ENCODE measurements at regions not wholly inside any gene's neighbourhood (a gene's known extent, or its start where the extent isn't known, plus 50 kb on each side); places are given as distances from the start of the nearest gene placed in this dataset.

GRCh38 chr1:213750231-213751063 lies 237.3 kb upstream of the PROX1 start:
- TF ChIP-seq ZNF425 (CRISPR knock-in tag; conservative IDR thresholded peaks at IDR 0.05) (no peak), GTF2I (CRISPR knock-in tag; conservative IDR thresholded peaks at IDR 0.05) (no peak), NFE2L1 (CRISPR knock-in tag; IDR thresholded peaks at IDR 0.05) (no peak), IRF1 (CRISPR knock-in tag; IDR thresholded peaks at IDR 0.05) (no peak), ARID4B (CRISPR knock-in tag; IDR thresholded peaks at IDR 0.05; ENCODE audit: borderline replicate concordance) (no peak), KAT7 (CRISPR knock-in tag; IDR thresholded peaks at IDR 0.05; ENCODE audit: borderline replicate concordance) (no peak), RORB (CRISPR knock-in tag; IDR thresholded peaks at IDR 0.05) (no peak), IRF2 (CRISPR knock-in tag; IDR thresholded peaks at IDR 0.05; ENCODE audit: borderline replicate concordance, low read depth) (no peak), MAX (CRISPR knock-in tag; IDR thresholded peaks at IDR 0.05) (no peak), SP1 (CRISPR knock-in tag; conservative IDR thresholded peaks at IDR 0.05) (no peak), PREB (CRISPR knock-in tag; IDR thresholded peaks at IDR 0.05; ENCODE audit: borderline replicate concordance) (no peak), CREB1 (CRISPR knock-in tag; IDR thresholded peaks at IDR 0.05) (no peak), SOX15 (CRISPR knock-in tag; IDR thresholded peaks at IDR 0.05) (no peak), NR1H2 (CRISPR knock-in tag; IDR thresholded peaks at IDR 0.05) (no peak), ZNF219 (CRISPR knock-in tag; IDR thresholded peaks at IDR 0.05; ENCODE audit: borderline replicate concordance) (no peak), NR2C2 (CRISPR knock-in tag; IDR thresholded peaks at IDR 0.05) (no peak), E2F4 (CRISPR knock-in tag; IDR thresholded peaks at IDR 0.05; ENCODE audit: borderline replicate concordance, low read depth) (no peak)
- H3K27ac Mint-ChIP-seq: no peak overlapping the region
- POLR2A ChIA-PET: no interaction called here

More at GRCh38 chr1:213750231-213751063, 237.3 kb upstream of the PROX1 start:
- Mint-ChIP-seq H3K36me3 (no peaks in the 10 kb centered on the region), H3K27me3 (ENCODE audit: low read depth) (no peaks in the 10 kb centered on the region), H3K4me1 (no peaks in the 10 kb centered on the region), H3K9me3 (peaks cover 3% of the 10 kb centered on the region), H3K4me3 (no peak overlapping the region)
- DNase-seq (ENCODE audit: low spot score) (no peak), ATAC-seq (no peak)
- CTCF ChIA-PET: no interaction called here
